Activated naive CD4-positive, alpha-beta T cell (primary cell): ENCODE measurements at regions not wholly inside any gene's neighbourhood (a gene's known extent, or its start where the extent isn't known, plus 50 kb on each side); places are given as distances from the start of the nearest gene placed in this dataset.

ENCODE experiments used
- DNase-seq, 4 experiments: peaks; one replicate each; lab custom pipeline; 2025; lab: John Stamatoyannopoulos, UW

GRCh38 chr6:43968110-43968965 lies 158.9 kb downstream of the MRPL14 start:
- DNase-seq: no peak

- no peak for DNase-seq
Measured at GRCh38 chr6:43967719-43968091, 159.5 kb downstream of the MRPL14 start.

DNA sequence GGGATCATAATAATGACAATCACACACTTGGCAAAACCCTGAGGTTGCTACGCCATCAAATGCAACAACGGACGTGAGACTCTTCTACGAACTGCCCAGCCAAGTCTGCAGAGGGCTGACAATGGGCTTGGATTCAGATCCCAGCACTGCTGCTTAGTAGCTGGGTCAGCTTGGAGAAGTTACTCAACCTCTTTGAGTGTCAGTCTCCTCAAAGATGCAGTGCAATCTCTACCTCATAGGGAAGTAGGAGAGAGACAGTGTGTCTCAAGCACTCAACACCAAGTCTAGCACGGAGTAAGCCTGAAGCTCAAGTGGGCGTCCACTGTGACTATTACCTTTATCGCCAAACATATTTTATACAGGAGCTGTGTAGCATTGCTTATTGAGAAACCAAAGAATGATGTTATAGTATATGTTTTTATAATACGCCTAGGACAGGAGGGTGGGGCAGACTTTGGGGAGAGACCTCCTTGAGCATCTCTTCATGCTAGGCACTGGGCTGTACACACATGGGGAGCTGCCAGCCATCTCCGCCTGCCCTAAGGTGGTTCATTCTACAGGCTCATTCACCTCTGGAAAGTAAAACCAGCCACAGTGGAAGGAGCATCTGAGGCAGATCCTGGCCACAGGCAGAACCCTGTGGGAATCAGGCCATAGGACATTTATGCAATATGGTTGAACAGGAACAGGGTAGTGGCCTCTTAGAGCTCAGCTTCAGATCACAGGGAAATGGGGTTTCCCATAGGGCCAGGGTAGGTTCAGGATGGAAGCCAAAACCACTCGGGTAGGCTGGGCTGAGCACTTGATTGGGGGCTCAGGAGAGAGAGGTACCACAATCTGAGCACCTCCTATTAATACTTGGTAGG lies 160.2 kb downstream of the MRPL14 start:
- no peak for DNase-seq

DNA sequence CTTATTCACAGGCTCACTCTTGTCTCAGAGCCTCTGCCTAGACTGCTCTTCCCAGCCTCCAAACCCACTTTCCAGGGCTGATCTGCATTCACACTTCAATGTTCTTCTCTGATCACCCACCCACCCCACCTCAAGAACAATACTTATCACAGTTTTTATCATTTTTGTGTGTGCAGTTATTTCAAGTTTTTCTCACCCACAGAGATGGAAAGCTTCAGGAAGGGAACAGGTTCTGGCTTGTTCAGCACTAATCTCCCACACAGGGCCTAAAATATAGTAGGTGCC lies 160.9 kb downstream of the MRPL14 start:
- no peak for DNase-seq

GRCh38 chr6:43965628-43966373 lies 161.5 kb downstream of the MRPL14 start:
- no peak for DNase-seq

- DNase-seq: no peak
Measured at GRCh38 chr6:43964659-43965570, 162.3 kb downstream of the MRPL14 start.

- DNase-seq: no peak
Measured at GRCh38 chr6:43963877-43964658, 163.2 kb downstream of the MRPL14 start.

DNA sequence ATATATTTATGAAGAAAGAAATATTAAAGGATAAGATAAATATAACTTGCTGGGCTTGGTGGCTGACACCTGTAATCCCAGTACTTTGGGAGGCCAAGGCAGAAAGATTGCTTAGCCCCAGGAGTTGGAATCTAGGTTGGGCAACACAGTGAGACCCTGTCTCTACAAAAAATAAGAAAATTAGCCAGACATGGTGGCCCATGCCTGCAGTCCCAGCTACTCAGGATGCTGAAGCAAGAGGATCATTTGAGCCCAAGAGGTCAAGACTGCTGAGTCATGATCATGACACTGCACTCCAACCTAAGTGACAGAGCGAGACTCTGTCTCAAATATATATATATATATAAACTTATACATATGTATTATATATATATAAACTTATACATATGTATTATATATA lies 164.0 kb downstream of the MRPL14 start:
- no peak for DNase-seq

GRCh38 chr6:43962458-43962857 lies 164.8 kb downstream of the MRPL14 start:
- no peak for DNase-seq

DNA sequence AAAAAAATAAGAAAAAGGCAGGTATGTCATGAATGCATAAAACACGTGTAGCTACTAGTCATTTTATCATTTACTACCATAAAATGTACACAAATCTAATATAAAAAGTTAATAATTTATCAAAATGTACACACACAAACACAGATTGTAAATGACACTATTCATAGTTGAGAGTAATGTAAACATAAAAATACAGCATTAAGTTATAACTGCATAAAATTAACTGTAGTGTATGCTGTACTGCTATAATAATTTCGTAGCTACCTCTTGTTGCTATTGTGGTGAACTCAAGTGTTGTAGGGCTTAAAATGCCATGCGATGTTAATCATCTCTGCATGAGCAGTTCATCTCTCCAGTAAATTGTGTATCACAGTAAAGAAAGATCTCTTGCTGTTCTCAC lies 170.0 kb downstream of the MRPL14 start:
- DNase-seq: no peak

DNA sequence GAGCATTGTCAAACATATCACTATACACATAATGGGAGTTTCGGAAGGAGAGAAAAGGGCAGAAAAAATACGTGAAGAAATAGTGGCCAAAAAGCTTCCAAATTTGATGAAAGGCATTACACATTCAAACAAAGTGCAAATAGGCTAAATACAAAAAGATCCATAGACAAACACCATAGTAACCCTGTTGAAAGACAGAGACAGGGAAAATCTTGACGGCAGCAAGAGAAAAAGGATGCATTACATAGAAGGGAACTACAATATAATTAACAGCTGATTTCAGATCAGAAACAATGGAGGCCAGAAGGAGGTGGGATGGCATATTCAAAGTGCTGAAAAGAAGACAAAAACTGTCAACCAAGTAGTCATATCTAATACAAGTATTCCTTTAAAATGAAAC lies 170.8 kb downstream of the MRPL14 start:
- DNase-seq: no peak

DNA sequence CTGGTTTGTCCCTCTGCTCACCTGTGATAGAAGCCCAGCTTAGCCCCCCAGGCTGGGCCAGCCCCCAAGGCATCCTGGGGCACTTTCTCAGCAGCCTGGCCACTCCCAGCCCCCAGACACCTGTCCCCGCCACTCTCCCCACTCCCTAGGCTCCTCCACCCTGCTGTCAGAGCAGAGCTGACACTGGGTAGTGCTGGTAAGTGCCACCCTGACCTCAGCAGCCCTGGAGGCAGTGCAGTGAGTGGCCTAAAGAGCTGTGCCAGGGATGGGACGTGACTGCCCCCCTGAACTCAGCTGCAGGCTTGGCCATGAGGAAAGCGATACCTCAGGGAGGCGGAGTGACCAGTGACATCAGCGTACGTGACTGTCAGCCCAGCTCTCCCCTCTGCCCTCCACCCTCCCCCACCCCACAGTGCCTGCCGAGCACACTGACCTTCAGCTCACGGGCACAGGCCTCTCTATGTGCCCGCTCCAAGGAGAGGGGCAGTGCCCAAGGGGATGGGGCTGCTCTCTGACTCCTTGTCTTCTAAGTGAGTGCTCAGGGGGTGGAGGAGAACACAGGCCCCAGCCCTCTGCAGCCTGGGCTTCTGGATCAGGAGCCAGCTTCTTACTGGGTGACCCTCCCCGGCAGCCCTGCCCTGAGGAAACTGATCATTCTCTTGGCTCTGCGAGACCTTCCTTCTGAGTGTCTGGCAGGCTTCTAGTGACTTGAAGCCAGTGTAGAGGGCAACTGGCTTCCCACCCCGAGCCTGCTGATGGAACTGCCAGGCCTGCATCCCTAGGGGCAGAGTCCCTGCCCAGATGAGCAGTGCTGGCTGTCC lies 172.7 kb downstream of the MRPL14 start:
- no peak for DNase-seq

DNA sequence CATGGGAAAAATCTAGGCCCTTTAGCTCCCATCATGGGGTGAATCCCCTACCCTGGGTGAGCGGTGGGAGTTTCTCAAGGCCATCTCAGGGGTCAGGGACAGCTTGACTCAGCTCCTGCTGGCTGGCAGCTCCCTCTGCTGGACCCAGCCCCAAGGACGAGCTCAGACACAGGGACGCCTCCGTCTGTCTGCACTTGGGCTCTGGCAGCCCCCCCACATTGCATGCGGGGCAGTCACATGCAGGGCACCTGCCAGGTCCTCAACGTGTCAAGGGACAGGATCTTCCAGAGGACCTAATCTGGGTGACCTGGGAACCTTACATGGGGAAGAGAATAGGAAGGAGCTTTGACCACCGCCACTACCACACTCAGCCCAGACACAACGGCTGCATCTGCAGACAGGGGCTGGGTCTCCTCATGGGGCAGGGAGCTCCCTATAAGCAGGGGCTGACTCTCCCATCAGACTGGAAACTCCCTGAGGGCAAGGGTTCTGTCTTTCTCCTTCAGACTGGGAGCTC lies 173.4 kb downstream of the MRPL14 start:
- no peak for DNase-seq

GRCh38 chr6:43953256-43953655 lies 174.0 kb downstream of the MRPL14 start:
- no peak for DNase-seq

- DNase-seq: no peak
Measured at GRCh38 chr6:43952746-43953145, 174.5 kb downstream of the MRPL14 start.

- DNase-seq: no peak
Measured at GRCh38 chr6:43951756-43952675, 175.2 kb downstream of the MRPL14 start.

GRCh38 chr6:43951063-43951755 lies 176.0 kb downstream of the MRPL14 start:
- no peak for DNase-seq

DNA sequence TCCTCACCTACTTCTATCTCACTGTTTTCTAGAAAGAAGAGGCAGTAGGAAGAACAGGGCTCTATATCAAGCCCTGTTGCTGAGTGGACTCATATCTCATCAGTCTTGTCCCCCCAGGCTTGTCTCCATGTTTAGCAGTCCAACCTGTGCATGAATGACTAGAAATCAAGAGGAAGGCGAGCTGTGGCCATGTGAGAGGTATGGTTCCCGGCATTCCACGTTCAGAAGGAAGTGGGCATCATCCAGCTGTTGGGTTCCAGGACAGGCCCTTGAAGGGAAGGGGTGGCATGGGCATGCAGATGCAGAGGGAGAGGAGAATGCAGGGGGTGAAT lies 176.6 kb downstream of the MRPL14 start:
- DNase-seq: no peak
